ENCODE measurements at regions not wholly inside any gene's neighbourhood (a gene's known extent, or its start where the extent isn't known, plus 50 kb on each side); places are given as distances from the start of the nearest gene placed in this dataset.

DNA sequence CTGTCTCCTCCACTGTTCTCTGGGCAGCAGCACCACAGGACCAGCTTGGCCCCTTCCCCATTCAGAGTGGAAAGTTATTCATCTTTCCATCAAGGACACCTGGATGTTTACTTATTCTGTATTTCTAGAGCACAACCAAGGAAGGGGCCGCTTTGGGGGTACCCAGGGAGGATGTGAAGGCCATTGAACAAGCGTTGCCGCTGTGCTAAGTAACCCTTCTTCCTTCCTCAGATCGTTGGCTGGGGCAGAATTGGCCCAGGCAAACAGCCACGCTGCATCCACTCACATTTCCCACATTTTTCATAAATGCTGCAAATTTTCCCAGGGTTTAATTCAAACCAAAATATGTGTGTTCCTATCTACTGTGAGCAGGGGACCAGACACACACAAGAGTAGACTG, 76.2 kb upstream of the NPAS2 start:
- CTCF ChIA-PET: no interaction called here
- H3K27ac ChIP-seq (ENCODE audit: low read depth in 1 of 2, low read length in 2 of 2): no peak overlapping the region
- ATAC-seq (ENCODE audit: poor library complexity) (no peak), DNase-seq (no peak)
- H3K36me3 ChIP-seq (ENCODE audit: insufficient read depth, low read length): no peaks in the 10 kb centered on the region
- H3K4me1 ChIP-seq (ENCODE audit: insufficient read depth, low read length): no peaks in the 10 kb centered on the region
- Mint-ChIP-seq H3K9me3 (no peaks in the 10 kb centered on the region), H3K4me1 (ENCODE audit: low read depth) (peaks cover 5% of the 10 kb centered on the region), H3K27me3 (no peaks in the 10 kb centered on the region), H3K36me3 (ENCODE audit: low read depth) (no peaks in the 10 kb centered on the region), H3K4me3 (no peak overlapping the region), H3K27ac (no peak overlapping the region)
- intact Hi-C loops (cut with DNase I, micrococcal nuclease): no loop called here
- TF ChIP-seq CTCF (IDR thresholded peaks at IDR 0.05): no peak
- POLR2A ChIA-PET: no interaction called here
- H3K9me3 ChIP-seq (ENCODE audit: control insufficient read depth in 1 of 2, insufficient read depth in 1 of 2, low read length in 2 of 2): no peaks in the 10 kb centered on the region
- no peak overlapping the region for H3K4me3 ChIP-seq (ENCODE audit: low read length)
- H3K27me3 ChIP-seq (ENCODE audit: control insufficient read depth in 1 of 2, insufficient read depth in 2 of 2, low read length in 2 of 2): no peaks in the 10 kb centered on the region

- H3K4me1 ChIP-seq (ENCODE audit: insufficient read depth, low read length): no peaks in the 10 kb centered on the region
- no peaks in the 10 kb centered on the region for H3K27me3 ChIP-seq (ENCODE audit: control insufficient read depth in 1 of 2, insufficient read depth in 2 of 2, low read length in 2 of 2)
- TF ChIP-seq CTCF (IDR thresholded peaks at IDR 0.05): no peak
- H3K9me3 ChIP-seq (ENCODE audit: control insufficient read depth in 1 of 2, insufficient read depth in 1 of 2, low read length in 2 of 2): no peaks in the 10 kb centered on the region
- intact Hi-C loops (cut with DNase I, micrococcal nuclease): no loop called here
- ChIA-PET POLR2A (no interaction called here), CTCF (no interaction called here)
- ATAC-seq (ENCODE audit: poor library complexity): no peak
- no peaks in the 10 kb centered on the region for H3K36me3 Mint-ChIP-seq (ENCODE audit: low read depth)
- peaks cover 5% of the 10 kb centered on the region for H3K4me1 Mint-ChIP-seq (ENCODE audit: low read depth)
- H3K27me3 Mint-ChIP-seq: no peaks in the 10 kb centered on the region
- no peaks in the 10 kb centered on the region for H3K36me3 ChIP-seq (ENCODE audit: insufficient read depth, low read length)
- no peaks in the 10 kb centered on the region for H3K9me3 Mint-ChIP-seq
- no peak overlapping the region for H3K27ac ChIP-seq (ENCODE audit: low read depth in 1 of 2, low read length in 2 of 2)
- no peak overlapping the region for H3K4me3 ChIP-seq (ENCODE audit: low read length)
- no peak overlapping the region for H3K4me3 Mint-ChIP-seq
- DNase-seq: no peak
- H3K27ac Mint-ChIP-seq: no peak overlapping the region
Measured at GRCh38 chr2:100744184-100744583, 75.8 kb upstream of the NPAS2 start.

DNA sequence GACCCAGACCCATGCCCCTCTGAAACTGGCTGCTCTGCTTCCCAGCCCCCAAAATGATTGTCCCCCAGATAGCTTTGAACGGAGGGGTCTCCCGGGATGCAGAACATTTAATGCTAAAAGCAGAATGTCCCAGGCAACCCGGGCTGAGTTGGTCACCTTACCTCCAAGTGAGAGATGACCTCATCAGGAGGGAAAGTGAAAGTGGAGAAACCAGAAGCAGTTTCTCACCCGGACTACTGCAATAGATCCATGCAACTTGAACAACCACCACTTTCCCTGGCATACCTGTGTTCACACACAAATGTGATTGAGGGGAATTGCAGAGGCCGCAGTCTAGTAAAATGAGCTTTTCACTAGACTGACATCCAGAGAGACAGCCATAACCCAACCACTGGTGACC, 75.3 kb upstream of the NPAS2 start:
- Mint-ChIP-seq H3K4me1 (ENCODE audit: low read depth) (peaks cover 5% of the 10 kb centered on the region), H3K27ac (no peak overlapping the region), H3K27me3 (no peaks in the 10 kb centered on the region), H3K4me3 (no peak overlapping the region), H3K9me3 (no peaks in the 10 kb centered on the region), H3K36me3 (ENCODE audit: low read depth) (no peaks in the 10 kb centered on the region)
- ChIA-PET POLR2A (no interaction called here), CTCF (no interaction called here)
- no peak overlapping the region for H3K4me3 ChIP-seq (ENCODE audit: low read length)
- no peaks in the 10 kb centered on the region for H3K27me3 ChIP-seq (ENCODE audit: control insufficient read depth in 1 of 2, insufficient read depth in 2 of 2, low read length in 2 of 2)
- H3K4me1 ChIP-seq (ENCODE audit: insufficient read depth, low read length): no peaks in the 10 kb centered on the region
- no peak overlapping the region for H3K27ac ChIP-seq (ENCODE audit: low read depth in 1 of 2, low read length in 2 of 2)
- DNase-seq: no peak
- no peak for TF ChIP-seq CTCF (IDR thresholded peaks at IDR 0.05)
- H3K9me3 ChIP-seq (ENCODE audit: control insufficient read depth in 1 of 2, insufficient read depth in 1 of 2, low read length in 2 of 2): no peaks in the 10 kb centered on the region
- no peaks in the 10 kb centered on the region for H3K36me3 ChIP-seq (ENCODE audit: insufficient read depth, low read length)
- no peak for ATAC-seq (ENCODE audit: poor library complexity)
- intact Hi-C loops (cut with DNase I, micrococcal nuclease): no loop called here
